ENCODE measurements at regions not wholly inside any gene's neighbourhood (a gene's known extent, or its start where the extent isn't known, plus 50 kb on each side); places are given as distances from the start of the nearest gene placed in this dataset.

- H3K4me3 ChIP-seq (ENCODE audit: low read depth in 1 of 2, low read length in 2 of 2) = no peak overlapping the region
- H3K4me1 ChIP-seq (ENCODE audit: insufficient read depth, low read length) = no peaks in the 10 kb centered on the region
- no peak overlapping the region for H3K9ac ChIP-seq (ENCODE audit: low read length)
- H3K27me3 ChIP-seq (ENCODE audit: control insufficient read depth in 1 of 2, insufficient read depth in 2 of 2, low read length in 2 of 2) = no peaks in the 10 kb centered on the region
- H3K27ac ChIP-seq (ENCODE audit: low read depth, low read length) = no peak overlapping the region
- H3K9me3 ChIP-seq (ENCODE audit: low read length) = no peaks in the 10 kb centered on the region
- H3K36me3 ChIP-seq (ENCODE audit: insufficient read depth, low read length) = no peaks in the 10 kb centered on the region
Measured at GRCh38 chr15:93485438-93486327, 396.7 kb upstream of the RGMA start.

GRCh38 chr15:93483923-93484322 is 394.9 kb upstream of the RGMA start:
- Histone ChIP-seq H3K4me1 (ENCODE audit: insufficient read depth, low read length) (no peaks in the 10 kb centered on the region), H3K9me3 (ENCODE audit: low read length) (no peaks in the 10 kb centered on the region), H3K27me3 (ENCODE audit: control insufficient read depth in 1 of 2, insufficient read depth in 2 of 2, low read length in 2 of 2) (no peaks in the 10 kb centered on the region), H3K4me3 (ENCODE audit: low read depth in 1 of 2, low read length in 2 of 2) (no peak overlapping the region), H3K9ac (ENCODE audit: low read length) (no peak overlapping the region), H3K27ac (ENCODE audit: low read depth, low read length) (no peak overlapping the region), H3K36me3 (ENCODE audit: insufficient read depth, low read length) (no peaks in the 10 kb centered on the region)

GRCh38 chr15:93482731-93483130 is 393.7 kb upstream of the RGMA start:
- Histone ChIP-seq H3K9me3 (ENCODE audit: low read length) (no peaks in the 10 kb centered on the region), H3K36me3 (ENCODE audit: insufficient read depth, low read length) (no peaks in the 10 kb centered on the region), H3K4me3 (ENCODE audit: low read depth in 1 of 2, low read length in 2 of 2) (no peak overlapping the region), H3K27me3 (ENCODE audit: control insufficient read depth in 1 of 2, insufficient read depth in 2 of 2, low read length in 2 of 2) (no peaks in the 10 kb centered on the region), H3K27ac (ENCODE audit: low read depth, low read length) (no peak overlapping the region), H3K4me1 (ENCODE audit: insufficient read depth, low read length) (no peaks in the 10 kb centered on the region), H3K9ac (ENCODE audit: low read length) (no peak overlapping the region)

- no peaks in the 10 kb centered on the region for H3K9me3 ChIP-seq (ENCODE audit: low read length)
- no peaks in the 10 kb centered on the region for H3K4me1 ChIP-seq (ENCODE audit: insufficient read depth, low read length)
- H3K36me3 ChIP-seq (ENCODE audit: insufficient read depth, low read length) = no peaks in the 10 kb centered on the region
- H3K4me3 ChIP-seq (ENCODE audit: low read depth in 1 of 2, low read length in 2 of 2) = no peak overlapping the region
- no peak overlapping the region for H3K27ac ChIP-seq (ENCODE audit: low read depth, low read length)
- no peaks in the 10 kb centered on the region for H3K27me3 ChIP-seq (ENCODE audit: control insufficient read depth in 1 of 2, insufficient read depth in 2 of 2, low read length in 2 of 2)
- no peak overlapping the region for H3K9ac ChIP-seq (ENCODE audit: low read length)
Measured at GRCh38 chr15:93479715-93480114, 390.7 kb upstream of the RGMA start.

GRCh38 chr15:93478947-93479346 is 389.9 kb upstream of the RGMA start:
- Histone ChIP-seq H3K9ac (ENCODE audit: low read length) (no peak overlapping the region), H3K36me3 (ENCODE audit: insufficient read depth, low read length) (no peaks in the 10 kb centered on the region), H3K4me3 (ENCODE audit: low read depth in 1 of 2, low read length in 2 of 2) (no peak overlapping the region), H3K4me1 (ENCODE audit: insufficient read depth, low read length) (no peaks in the 10 kb centered on the region), H3K9me3 (ENCODE audit: low read length) (no peaks in the 10 kb centered on the region), H3K27me3 (ENCODE audit: control insufficient read depth in 1 of 2, insufficient read depth in 2 of 2, low read length in 2 of 2) (no peaks in the 10 kb centered on the region), H3K27ac (ENCODE audit: low read depth, low read length) (no peak overlapping the region)

GRCh38 chr15:93477721-93478120 is 388.7 kb upstream of the RGMA start:
- H3K4me3 ChIP-seq (ENCODE audit: low read depth in 1 of 2, low read length in 2 of 2) = no peak overlapping the region
- H3K27ac ChIP-seq (ENCODE audit: low read depth, low read length) = no peak overlapping the region
- H3K9ac ChIP-seq (ENCODE audit: low read length) = no peak overlapping the region
- no peaks in the 10 kb centered on the region for H3K9me3 ChIP-seq (ENCODE audit: low read length)
- H3K36me3 ChIP-seq (ENCODE audit: insufficient read depth, low read length) = no peaks in the 10 kb centered on the region
- no peaks in the 10 kb centered on the region for H3K4me1 ChIP-seq (ENCODE audit: insufficient read depth, low read length)
- no peaks in the 10 kb centered on the region for H3K27me3 ChIP-seq (ENCODE audit: control insufficient read depth in 1 of 2, insufficient read depth in 2 of 2, low read length in 2 of 2)

- H3K36me3 ChIP-seq (ENCODE audit: insufficient read depth, low read length) = no peaks in the 10 kb centered on the region
- no peak overlapping the region for H3K4me3 ChIP-seq (ENCODE audit: low read depth in 1 of 2, low read length in 2 of 2)
- no peak overlapping the region for H3K9ac ChIP-seq (ENCODE audit: low read length)
- H3K27me3 ChIP-seq (ENCODE audit: control insufficient read depth in 1 of 2, insufficient read depth in 2 of 2, low read length in 2 of 2) = no peaks in the 10 kb centered on the region
- no peaks in the 10 kb centered on the region for H3K9me3 ChIP-seq (ENCODE audit: low read length)
- H3K4me1 ChIP-seq (ENCODE audit: insufficient read depth, low read length) = no peaks in the 10 kb centered on the region
- H3K27ac ChIP-seq (ENCODE audit: low read depth, low read length) = no peak overlapping the region
Measured at GRCh38 chr15:93477188-93477587, 388.2 kb upstream of the RGMA start.

- no peaks in the 10 kb centered on the region for H3K4me1 ChIP-seq (ENCODE audit: insufficient read depth, low read length)
- H3K36me3 ChIP-seq (ENCODE audit: insufficient read depth, low read length) = no peaks in the 10 kb centered on the region
- no peaks in the 10 kb centered on the region for H3K9me3 ChIP-seq (ENCODE audit: low read length)
- H3K9ac ChIP-seq (ENCODE audit: low read length) = no peak overlapping the region
- no peak overlapping the region for H3K27ac ChIP-seq (ENCODE audit: low read depth, low read length)
- no peaks in the 10 kb centered on the region for H3K27me3 ChIP-seq (ENCODE audit: control insufficient read depth in 1 of 2, insufficient read depth in 2 of 2, low read length in 2 of 2)
- no peak overlapping the region for H3K4me3 ChIP-seq (ENCODE audit: low read depth in 1 of 2, low read length in 2 of 2)
Measured at GRCh38 chr15:93476491-93477177, 387.6 kb upstream of the RGMA start.

- no peaks in the 10 kb centered on the region for H3K27me3 ChIP-seq (ENCODE audit: control insufficient read depth in 1 of 2, insufficient read depth in 2 of 2, low read length in 2 of 2)
- H3K4me3 ChIP-seq (ENCODE audit: low read depth in 1 of 2, low read length in 2 of 2) = no peak overlapping the region
- no peaks in the 10 kb centered on the region for H3K9me3 ChIP-seq (ENCODE audit: low read length)
- no peaks in the 10 kb centered on the region for H3K36me3 ChIP-seq (ENCODE audit: insufficient read depth, low read length)
- no peaks in the 10 kb centered on the region for H3K4me1 ChIP-seq (ENCODE audit: insufficient read depth, low read length)
- H3K9ac ChIP-seq (ENCODE audit: low read length) = no peak overlapping the region
- H3K27ac ChIP-seq (ENCODE audit: low read depth, low read length) = no peak overlapping the region
Measured at GRCh38 chr15:93474728-93475127, 385.7 kb upstream of the RGMA start.

GRCh38 chr15:93469994-93470393 is 381.0 kb upstream of the RGMA start:
- no peak overlapping the region for H3K4me3 ChIP-seq (ENCODE audit: low read depth in 1 of 2, low read length in 2 of 2)
- no peaks in the 10 kb centered on the region for H3K27me3 ChIP-seq (ENCODE audit: control insufficient read depth in 1 of 2, insufficient read depth in 2 of 2, low read length in 2 of 2)
- no peaks in the 10 kb centered on the region for H3K4me1 ChIP-seq (ENCODE audit: insufficient read depth, low read length)
- no peak overlapping the region for H3K9ac ChIP-seq (ENCODE audit: low read length)
- H3K36me3 ChIP-seq (ENCODE audit: insufficient read depth, low read length) = no peaks in the 10 kb centered on the region
- no peak overlapping the region for H3K27ac ChIP-seq (ENCODE audit: low read depth, low read length)
- no peaks in the 10 kb centered on the region for H3K9me3 ChIP-seq (ENCODE audit: low read length)

- no peak overlapping the region for H3K27ac ChIP-seq (ENCODE audit: low read depth, low read length)
- H3K9ac ChIP-seq (ENCODE audit: low read length) = no peak overlapping the region
- H3K4me1 ChIP-seq (ENCODE audit: insufficient read depth, low read length) = no peaks in the 10 kb centered on the region
- H3K9me3 ChIP-seq (ENCODE audit: low read length) = no peaks in the 10 kb centered on the region
- H3K36me3 ChIP-seq (ENCODE audit: insufficient read depth, low read length) = no peaks in the 10 kb centered on the region
- H3K4me3 ChIP-seq (ENCODE audit: low read depth in 1 of 2, low read length in 2 of 2) = no peak overlapping the region
- H3K27me3 ChIP-seq (ENCODE audit: control insufficient read depth in 1 of 2, insufficient read depth in 2 of 2, low read length in 2 of 2) = no peaks in the 10 kb centered on the region
Measured at GRCh38 chr15:93467337-93467736, 378.3 kb upstream of the RGMA start.

Measured in muscle layer of colon (tissue), 2 donors.